Activated CD4-positive, alpha-beta T cell treated with anti-CD3 and anti-CD28 coated beads, Interleukin-10, Interleukin-2, amounts not matched to agents 100 ng/mL and 50 ng/mL, durations not matched to agents 16 hours and 8 hours (primary cell): ENCODE measurements at regions not wholly inside any gene's neighbourhood (a gene's known extent, or its start where the extent isn't known, plus 50 kb on each side); places are given as distances from the start of the nearest gene placed in this dataset.

Experiments used
- DNase-seq: peaks from one replicate; pipeline ENCODE4 v3.0.0-alpha.2; 2020

DNA sequence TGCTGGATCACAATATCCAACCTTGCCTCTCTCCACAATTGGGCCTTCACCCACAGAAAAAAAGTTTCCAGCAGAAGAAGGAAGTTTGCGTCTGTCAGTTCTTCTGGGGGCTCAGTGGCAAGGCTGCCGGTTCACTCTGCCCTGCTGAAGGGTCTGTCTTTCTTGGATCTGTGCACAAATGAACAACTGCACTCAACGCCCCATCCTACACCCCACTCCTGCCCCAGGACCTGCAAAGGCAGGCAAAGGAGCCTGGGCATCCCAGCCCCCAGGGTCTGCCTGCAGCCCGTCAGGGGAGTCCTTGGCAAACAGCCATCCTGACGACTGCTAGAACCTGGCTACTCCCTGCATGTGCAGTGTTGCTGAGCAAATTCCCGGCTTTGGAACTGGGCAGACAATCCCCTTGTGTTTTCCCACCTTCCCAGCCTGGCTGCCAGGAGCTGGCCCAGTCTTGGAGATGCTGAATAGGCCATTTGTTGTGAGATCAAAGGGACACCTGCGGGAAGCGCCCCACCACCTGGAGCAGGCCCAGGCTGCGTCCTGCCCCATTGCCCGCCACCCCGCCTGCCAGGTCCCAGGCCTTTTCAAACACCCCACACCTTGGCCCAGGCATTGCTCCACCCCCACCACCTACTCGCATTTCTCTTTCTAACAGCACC lies 311.9 kb downstream of the BCL11B start:
- no peak for DNase-seq

DNA sequence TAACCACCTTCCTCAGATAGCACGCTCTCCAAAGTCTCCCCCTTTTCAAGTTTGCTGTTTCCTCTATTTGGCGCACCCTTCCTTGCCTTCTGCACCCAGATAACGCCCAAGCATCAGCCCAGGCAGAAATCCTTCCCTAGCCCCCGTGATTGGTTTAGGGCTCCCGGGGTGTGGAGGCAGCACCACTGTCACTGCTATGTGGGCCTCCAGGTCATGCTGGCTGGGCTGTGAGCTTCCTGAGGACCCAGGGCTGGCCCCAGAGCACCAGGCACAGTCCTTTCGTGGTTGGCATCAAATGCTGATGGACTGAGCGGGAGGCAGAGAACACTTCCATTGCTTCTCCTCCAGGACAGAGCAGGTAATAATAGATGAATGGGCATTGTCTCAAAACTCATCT lies 311.4 kb downstream of the BCL11B start:
- no peak for DNase-seq

GRCh38 chr14:98961191-98961590 lies 310.8 kb downstream of the BCL11B start:
- DNase-seq = no peak

DNA sequence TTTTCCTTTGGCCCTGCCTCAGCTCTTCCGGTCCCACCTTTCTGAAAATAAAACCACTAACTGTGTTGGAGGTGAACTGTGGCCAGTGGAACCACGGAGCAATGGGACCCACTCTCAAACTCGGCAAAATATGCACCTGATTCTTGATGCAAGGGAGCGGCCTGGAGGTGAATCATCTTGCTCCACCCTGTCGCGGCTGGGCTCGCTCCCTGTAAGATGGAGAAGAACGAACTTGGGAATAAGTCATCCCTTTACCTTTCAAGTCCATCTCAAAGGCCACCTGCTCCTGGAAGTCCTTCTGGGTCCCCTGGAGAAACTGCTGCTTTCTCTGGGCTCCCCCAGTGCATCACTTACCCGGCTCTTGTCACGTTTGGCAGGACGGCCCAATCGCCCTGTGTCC lies 309.9 kb downstream of the BCL11B start:
- DNase-seq = no peak

- DNase-seq = no peak
Observed at GRCh38 chr14:98963610-98964009, 308.4 kb downstream of the BCL11B start.

GRCh38 chr14:98964171-98964570 lies 307.8 kb downstream of the BCL11B start:
- DNase-seq = no peak

- no peak for DNase-seq
Observed at GRCh38 chr14:98965076-98965475, 306.9 kb downstream of the BCL11B start.

GRCh38 chr14:98966016-98966415 lies 306.0 kb downstream of the BCL11B start:
- DNase-seq = no peak

GRCh38 chr14:98966475-98967162 lies 305.4 kb downstream of the BCL11B start:
- DNase-seq = no peak

- no peak for DNase-seq
Observed at GRCh38 chr14:98974113-98974512, 297.9 kb downstream of the BCL11B start.

DNA sequence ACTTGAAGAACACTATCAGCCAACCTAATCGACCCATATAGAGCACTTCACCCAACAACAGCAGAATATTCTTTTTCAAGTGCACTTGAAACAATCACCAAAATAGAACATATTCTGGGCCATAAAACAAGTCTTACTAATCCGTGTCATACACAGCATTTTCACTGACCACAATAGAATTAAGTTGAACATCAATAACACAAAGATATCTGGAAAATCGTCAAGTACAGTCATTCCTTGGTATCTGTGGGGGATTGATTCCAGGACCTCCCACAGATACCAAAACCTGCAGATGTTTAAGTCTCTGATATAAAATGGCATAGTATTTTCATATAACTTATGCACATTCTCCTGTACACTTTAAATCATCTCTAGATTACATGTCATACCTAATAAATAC lies 295.7 kb downstream of the BCL11B start:
- DNase-seq = no peak

DNA sequence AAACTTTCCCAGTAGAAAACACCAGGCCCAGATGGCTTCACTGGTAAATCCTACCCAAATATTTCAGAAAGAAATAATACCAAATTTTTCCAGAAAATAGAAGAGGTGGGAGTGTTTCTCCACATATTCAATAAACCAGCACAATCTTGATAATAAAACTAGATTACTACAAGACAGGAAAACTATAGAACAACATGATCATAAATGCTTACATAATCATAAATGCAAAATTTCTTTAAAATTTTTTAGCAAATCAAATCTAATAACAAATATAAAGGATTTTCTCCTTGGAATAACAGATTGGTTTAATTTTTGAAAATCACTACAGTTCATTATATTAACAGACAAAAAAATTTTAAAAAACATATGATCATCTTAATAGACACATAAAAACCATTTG lies 294.5 kb downstream of the BCL11B start:
- DNase-seq = no peak

DNA sequence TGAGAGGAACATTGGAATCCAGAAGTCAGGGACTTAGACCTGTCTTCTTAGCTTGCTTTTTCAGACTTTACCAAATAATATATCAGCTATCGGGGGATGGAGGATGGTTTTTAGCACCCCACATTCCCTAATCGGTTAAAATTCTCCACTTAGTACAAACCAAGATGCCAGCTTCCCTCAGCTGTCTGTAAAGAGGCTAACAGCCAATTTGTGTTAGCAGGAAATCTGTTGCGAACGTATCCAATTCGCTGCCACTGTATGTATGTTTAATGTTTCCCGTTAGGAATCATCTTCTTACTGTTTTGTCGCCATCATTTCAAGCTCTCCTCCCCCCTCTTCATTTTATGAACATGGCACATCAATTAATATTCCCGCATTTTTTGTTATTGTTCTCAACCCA lies 289.0 kb downstream of the BCL11B start:
- no peak for DNase-seq

DNA sequence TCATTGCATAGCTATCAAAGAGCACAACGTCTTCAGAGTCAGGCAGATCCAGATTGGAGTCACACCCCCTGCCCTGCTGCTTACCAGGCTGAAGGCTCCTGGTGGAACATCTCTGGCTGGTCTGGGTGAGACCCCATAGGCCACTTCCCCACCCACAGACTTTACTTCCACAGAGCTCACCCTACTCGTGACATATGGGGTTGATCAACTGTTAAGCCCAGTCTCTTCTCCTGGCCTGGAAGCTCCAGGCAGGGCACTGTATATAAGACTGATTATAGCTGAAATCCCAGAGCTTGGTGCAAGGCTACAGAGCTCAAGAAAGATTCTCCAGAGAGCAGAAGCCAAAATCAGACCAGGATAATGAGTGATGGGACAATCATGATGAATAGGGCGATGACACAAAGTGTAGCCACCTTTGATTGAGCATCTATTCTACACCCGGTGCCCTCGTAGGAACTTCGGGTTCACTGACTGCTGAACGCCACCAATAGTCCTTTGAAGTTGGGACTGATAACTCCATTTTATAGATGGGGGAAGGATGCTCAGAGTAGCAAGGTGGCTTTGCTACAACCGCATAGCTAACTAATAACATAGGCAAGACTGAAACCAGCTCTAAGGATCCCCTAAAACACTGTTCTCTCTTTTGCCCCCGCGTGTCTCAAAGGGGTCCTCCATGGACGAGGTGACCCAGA lies 287.8 kb downstream of the BCL11B start:
- no peak for DNase-seq

DNA sequence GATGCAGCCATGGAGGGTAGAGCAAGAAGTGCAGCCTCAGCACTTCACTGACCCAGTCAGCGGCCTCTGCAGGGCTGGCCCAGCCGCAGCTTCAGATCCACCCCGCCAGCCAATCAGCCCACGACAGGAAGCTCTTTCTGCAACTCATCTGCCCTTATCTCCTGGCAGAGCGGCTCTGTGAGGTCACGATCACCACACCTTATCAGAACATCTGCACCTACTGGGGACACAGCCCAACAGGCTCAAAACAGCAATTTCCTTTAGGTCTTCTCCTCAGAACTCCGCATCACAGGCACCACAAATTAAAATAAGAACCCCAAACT lies 287.3 kb downstream of the BCL11B start:
- DNase-seq = peak; percentile 64

GRCh38 chr14:98993818-98994217 lies 278.2 kb downstream of the BCL11B start:
- no peak for DNase-seq

DNA sequence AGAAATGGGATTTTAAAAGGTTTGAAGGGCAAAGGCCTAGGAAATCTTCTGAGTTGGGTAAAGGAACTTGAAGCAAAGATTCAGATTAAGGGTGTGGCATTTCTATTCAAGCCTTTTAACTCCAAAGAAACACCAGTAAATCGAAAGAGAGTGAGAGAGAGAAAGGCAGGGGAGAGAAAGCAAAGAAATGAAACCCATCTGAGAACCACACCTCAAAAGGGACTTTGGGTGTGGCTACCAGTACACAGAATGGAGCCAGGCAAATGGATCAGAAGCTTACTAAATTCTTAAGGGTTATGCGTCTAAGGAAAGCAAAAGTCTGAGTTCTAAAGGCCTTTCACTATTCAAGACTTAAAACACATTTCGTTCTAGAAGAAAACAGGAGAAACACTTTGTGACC lies 277.4 kb downstream of the BCL11B start:
- no peak for DNase-seq

DNA sequence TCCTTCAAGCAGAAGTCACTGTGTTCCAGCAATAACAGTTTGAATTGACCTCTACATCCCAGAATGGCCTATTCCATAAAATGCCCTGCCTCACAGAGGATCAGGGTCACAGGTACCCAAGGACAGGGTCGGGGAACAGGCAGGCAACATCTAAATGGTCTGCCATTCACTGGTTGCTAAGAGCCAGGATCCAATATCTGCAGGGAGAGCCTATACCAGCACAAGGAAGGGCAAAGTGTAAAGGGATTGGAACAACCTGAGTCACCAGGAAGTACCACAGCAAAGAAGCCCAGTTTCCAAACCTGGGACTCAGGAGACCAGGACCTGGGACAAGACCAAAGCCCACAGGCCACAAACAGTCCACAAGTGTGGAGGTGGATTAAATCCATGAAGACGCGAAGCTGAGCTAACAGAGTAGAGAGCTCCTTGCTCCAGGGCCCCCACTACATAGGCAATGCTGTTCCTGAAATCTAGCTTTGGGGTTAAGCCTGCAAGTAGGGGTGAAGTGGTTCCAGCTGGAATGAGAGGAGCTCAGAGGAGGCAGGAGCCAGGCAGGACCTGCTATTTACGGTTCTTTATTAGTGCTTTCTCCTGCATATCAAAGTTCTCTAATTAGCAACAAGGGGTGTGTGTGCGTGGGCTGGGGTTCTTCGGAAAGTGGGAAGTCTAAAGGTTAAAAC lies 274.3 kb downstream of the BCL11B start:
- no peak for DNase-seq

DNA sequence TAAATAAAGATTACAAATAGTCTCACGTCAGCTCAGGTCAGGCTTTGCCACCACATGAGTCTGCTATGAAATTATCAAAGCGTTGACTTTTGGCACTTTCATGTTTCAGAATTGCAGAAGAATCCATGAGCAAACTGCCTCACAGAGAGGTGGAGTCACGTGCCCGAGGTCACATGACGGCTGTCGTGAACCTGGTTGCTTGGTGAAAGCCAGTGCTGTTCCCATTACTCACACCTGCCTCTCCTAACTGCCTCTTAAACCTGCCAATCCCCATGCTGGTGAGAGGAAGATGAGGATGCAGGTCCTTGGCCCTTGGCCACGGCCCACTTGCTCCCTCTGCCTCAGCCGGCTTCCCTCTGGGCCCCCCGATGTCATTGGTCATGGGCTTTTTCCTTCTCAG lies 272.7 kb downstream of the BCL11B start:
- no peak for DNase-seq

DNA sequence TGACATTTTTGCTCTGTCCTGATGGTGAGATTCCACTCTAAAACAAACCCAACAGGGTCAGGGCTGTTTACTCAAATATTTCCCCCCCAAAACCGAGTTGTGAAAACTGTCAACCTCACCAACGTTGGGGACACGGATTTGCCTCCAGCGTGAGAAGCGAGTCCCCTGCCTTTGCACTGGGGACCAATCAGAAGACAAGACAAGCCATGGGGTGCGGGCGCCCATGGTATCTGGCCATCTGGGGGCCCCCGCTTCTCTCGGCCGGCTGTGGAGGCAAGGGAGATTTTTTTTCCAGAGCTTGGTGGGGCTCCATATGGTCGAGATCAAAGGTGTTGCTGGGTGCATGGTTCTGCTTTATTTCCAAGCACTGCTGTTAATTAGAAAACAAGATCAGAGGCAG lies 272.1 kb downstream of the BCL11B start:
- no peak for DNase-seq

DNA sequence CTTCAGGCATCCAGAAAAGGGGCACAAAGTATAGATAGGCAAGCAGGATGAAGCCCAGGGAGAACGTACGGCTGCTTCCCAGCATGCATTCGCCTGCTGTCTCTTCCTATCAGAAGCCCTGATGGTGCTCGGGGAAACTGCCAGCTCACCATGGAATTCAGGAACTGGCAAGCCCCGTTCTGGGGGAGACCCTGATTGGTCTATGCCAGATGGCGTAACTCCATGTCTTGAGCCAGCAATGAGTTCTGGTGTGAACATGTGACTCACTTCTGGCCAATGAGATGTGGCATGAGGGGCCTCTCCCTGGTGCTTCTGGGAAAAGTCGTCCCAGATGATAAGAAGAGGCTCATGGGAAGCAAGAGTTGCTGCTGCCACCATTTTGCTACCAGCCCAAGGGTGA lies 270.8 kb downstream of the BCL11B start:
- no peak for DNase-seq

- DNase-seq = no peak
Observed at GRCh38 chr14:99003646-99004045, 268.4 kb downstream of the BCL11B start.

DNA sequence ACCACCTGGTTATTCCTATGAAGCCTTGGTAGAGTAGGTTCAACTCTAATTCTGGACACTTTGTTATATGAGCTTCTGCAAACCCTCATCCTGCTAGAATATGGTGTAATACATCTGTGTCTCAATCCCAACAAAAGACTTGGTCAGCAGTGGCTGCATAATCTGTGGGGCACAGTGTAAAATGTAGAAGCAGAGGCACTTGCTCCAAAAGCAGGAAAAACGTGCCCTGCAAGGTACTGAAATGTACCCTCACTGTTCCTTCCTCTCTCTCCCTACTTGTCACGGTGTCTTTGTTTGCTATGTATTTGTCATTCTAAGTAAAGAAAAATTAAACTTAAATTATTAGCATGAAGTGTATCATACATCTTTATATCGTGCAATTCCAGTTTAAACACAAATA lies 267.9 kb downstream of the BCL11B start:
- no peak for DNase-seq

- DNase-seq = no peak
Observed at GRCh38 chr14:99006276-99006675, 265.7 kb downstream of the BCL11B start.
